Medulla oblongata (tissue), 1 donor: ENCODE measurements at regions not wholly inside any gene's neighbourhood (a gene's known extent, or its start where the extent isn't known, plus 50 kb on each side); places are given as distances from the start of the nearest gene placed in this dataset.
"Not testable (repeated sequence)": the region's sequence is repeated elsewhere in the genome, so short reads cannot be mapped to it uniquely, and the experiment has no call there.

Experiments
- DNase-seq: peaks from one replicate; pipeline ENCODE4 v3.0.0-alpha.2; 2015; ENCODE audit errors: extremely low spot score

DNA sequence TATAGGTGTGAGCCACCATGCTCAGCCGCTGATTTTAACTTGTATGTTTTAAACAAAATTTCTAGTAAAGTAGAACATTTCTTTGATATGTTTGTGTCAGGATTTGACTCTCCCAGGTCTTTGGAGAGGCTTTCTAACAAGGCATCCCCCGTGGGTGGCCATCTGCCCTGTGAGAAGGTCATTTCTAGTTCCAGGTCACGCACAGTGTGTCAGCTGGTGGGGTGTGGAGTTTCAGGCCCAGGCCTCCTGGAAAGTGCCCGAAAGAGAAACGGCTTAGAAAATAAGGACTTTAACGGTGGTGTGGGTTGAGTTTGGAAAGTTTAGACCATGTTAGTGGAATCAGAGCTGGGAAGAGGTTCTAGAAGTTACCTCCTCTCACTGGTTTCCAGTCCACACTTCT is 61.0 kb downstream of the SPDYE17 start:
- not testable (repeated sequence) for DNase-seq

DNA sequence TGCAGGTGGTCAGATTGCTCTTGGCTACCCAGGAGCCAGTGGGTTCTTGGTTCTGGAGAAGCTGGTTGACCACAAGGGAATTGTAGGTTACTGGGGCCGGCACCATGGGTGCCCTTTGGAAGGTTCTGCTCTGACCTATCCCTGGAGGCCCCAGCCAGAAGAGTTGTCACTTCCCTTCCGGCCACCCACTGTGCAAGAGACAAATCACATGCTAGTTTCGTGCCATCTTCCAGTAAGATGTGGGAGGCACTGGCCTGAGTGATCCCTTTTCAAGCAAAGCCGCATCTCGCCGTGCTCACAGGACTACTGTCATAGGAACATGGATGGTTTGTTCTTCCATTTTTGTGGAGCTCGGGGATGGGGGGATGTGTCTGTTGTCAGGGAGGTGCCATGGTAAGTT is 62.3 kb downstream of the SPDYE17 start:
- DNase-seq = not testable (repeated sequence)

- DNase-seq = not testable (repeated sequence)
These were observed 66.2 kb downstream of the SPDYE17 start for GRCh38 chr7:76965731-76966548.

- DNase-seq = not testable (repeated sequence)
These were observed 68.1 kb downstream of the SPDYE17 start for GRCh38 chr7:76964050-76964449.

DNA sequence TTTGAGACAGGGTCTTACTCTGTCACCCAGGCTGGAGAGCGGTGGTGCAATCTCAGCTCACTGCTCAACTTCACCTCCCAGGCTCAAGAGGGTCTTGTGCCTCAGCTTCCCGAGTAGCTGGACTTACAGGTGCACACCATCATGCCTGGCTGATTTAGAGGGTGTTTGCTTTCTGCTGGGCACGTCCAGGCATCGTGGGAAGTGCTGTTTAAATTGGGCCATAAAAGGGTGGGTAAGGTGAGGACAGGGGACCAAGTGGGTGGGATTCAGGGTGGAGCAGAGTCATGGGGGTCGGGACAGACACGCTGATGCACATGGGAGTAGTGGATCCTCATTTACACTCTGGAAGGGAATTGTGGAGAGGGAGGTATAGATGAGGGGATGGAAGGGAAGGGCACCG is 69.1 kb downstream of the SPDYE17 start:
- DNase-seq = not testable (repeated sequence)

DNA sequence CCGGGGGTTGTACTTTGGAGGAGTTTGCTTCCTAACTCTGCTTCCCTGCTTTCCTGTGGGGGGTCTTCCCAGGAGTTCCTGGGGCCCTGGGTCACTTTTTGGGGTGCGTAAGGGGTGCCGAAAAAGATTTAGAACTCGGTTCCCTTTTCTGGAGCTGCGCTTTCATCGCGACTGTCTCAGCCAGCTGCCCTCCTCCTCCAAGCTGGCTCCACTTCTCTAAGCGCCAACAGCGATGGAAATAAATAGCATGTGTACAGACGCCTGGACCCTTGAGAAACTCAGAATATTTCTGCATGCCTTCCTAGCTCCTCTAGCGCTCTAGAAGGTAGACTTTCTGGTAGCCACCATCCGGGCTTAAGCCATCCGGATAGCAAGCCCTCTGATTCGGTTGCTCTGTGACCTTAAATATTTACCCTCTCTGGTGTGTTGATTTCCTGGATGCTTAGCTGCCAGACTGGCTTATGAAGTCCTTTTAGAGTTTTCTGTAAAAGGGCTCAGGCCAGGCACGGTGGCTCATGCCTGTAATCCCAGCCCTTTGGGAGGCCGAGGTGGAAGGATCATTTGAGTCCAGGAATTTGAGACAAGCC is 71.7 kb downstream of the SPDYE17 start:
- not testable (repeated sequence) for DNase-seq

DNA sequence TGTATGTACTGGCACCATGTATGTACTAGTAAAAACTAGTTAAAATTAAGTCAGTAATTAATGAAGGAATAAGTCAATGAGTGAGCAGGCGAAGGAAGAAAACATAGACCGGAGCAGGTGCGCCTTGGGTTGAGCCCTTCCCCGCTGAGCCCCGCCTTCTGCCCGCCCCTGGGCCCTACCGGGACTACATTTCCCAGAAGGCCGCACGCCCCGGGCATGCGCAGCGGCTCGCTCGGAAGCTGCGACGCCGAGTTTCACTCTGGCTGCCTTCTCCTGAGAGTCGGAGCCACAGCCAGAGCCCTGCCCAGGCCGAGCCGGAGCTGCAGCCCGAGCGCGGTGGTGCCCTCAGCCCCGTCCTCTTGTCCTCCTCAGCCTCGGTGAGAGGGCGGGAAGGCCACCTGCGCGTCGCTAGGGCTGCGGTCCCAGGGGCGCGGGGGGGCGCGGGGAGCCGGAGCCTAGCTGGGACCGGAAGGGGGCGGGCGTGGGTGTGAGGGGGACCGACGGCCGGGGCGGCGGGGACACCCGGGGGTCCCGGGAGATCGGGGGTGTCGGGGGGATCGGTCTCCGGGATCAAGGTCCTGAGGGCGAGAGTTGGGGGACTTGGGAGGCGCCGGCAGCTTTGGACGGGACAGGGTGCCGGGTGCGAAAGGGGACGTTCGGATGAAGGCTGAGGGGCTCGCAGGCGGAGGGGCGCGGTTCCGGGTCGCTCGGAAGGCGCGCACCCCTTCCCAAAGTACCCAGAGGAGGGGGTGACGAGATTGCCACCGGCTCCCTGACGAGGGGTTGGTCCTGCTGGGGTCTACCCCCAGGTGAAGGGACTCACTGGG is 72.4 kb downstream of the SPDYE17 start:
- DNase-seq = not testable (repeated sequence)

DNA sequence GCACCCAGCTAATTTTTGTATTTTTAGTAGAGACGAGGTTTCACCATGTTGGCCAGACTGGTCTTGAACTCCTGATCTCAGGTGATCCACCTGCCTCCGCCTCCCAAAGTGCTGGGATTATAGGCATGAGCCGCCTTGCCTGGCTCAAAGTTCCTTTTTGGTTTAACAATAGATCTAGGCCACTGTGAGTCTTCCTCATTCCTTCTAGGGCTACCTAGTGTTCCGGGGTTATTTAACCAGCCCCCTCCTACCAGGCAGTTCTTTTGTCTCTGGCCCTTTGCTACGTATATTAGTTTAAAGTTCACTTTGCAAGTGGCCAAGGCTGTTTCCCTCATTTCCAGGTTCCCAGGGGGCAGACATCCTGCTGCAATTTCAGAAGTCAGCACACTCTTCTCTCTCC is 75.6 kb downstream of the SPDYE17 start:
- DNase-seq = not testable (repeated sequence)

DNA sequence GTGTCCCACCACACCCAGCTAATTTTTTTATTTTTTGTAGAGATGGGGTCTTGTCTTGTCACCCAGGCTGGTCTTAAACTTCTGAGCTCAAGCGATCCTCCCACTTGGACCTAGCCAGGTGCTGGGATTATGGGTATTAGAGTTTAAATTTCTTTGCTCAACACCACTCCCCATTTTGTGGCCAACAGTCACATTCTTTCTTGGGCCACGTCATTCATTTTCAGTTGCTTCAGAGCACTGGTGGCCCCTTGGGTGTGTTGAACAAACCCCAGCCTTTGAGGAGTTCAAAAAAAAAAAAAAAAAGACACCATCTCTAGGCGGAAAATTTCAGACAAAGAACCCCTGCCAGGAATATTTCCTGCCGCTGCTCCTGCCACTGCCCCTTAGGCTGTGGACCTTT is 77.0 kb downstream of the SPDYE17 start:
- not testable (repeated sequence) for DNase-seq

DNA sequence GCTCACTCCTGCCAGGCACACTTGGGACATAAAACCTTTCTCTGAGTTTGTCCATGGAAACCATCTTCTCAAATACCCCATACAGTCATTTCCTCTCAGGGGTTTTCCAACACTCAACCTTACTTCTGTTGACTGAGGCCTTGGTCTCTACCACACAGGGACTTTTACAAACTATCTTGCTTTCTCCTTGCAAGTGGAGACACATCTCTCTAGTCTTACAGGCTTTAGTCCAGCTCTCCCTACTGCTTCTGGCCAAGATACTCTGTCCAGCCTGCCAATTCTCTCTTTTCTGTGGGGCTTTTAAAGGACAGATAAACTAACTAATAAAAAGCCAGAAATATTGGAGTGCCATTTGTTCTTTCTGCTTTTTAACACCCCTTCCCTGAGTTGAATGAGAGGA is 87.6 kb downstream of the SPDYE17 start:
- DNase-seq = peak; percentile 6

DNA sequence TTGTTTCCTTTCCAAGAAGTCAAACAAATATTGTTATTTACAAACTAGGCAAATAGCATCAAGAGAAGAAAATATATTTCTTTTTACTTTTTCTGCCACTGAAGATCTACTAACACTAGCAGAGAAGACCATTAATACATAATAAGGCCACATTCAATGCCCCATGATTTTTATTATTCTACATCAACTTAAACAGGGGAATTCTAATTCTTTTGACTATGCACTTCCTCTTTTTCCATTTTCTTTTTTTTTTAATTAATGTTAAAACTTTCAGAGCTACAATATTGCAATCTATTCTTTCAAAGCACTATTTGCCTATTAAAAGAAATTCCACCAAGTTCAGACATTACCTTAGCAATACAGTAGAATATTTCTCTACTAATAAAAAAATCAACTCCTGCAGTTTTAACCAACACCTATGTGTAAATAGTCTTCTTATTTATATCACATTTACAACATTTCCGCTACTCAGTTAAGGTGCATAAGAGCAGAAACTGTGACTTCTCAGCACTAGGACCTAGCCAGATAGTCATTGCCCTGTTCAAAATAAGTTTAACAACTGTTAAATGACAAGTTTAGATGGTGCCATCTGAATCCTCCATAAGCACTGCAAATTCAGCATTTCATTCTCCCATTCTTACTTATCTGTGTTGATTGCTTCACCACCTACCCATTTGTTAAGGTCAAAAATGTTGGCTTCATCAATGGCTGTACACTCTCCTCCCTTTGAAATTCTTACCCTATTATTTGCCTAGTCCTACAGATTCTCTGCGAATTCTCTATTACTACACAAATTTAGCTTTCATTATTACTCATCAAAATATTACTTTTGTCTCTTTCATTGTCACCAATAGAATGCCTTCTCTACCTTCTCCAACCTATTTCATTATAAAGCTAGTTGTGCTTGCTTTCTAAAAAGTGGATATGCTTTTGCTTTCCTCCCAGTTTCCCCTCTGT is 90.1 kb downstream of the SPDYE17 start:
- DNase-seq = not testable (repeated sequence)

GRCh38 chr7:76937781-76938180 is 94.4 kb downstream of the SPDYE17 start:
- DNase-seq = not testable (repeated sequence)

- DNase-seq = not testable (repeated sequence)
These were observed 94.8 kb downstream of the SPDYE17 start for GRCh38 chr7:76937330-76937729.

DNA sequence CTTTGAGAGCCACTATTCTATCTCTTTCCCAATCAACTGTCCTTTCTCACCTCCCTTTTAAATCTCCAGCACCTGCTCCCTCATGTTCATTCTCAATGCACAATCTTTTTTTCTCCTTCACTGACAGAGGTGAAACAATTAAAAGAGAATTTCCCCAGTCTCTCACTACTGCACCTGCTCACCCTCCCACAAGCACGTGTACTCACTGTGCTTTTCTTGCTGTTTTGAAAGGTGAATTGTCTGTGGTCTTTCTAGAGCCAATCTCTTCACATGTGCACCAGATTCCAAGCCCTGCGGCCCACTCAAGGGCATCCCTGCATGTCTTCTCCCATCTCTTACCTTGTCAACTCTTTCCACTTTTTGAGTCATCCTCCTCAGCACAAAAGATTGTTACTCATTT is 95.8 kb downstream of the SPDYE17 start:
- DNase-seq = not testable (repeated sequence)

DNA sequence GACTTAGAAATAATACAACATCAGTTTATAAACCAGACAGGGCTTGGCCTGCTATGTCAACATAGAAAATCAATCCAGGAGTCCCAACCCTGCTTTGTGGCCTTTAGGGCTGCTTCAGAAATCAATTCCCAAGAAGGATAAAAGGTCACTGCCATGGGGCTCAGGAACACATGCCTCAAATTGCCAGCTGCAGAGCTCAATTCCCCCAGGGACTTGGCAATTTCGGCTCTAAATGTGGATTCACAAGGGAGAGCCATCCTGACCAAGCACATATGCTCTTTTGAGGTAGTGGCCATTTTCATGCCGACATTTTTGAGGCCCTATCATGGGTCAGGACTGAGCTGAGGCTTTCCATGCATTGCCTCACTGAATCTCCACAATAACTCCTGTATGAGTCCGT is 97.5 kb downstream of the SPDYE17 start:
- DNase-seq = not testable (repeated sequence)

- not testable (repeated sequence) for DNase-seq
These were observed 99.2 kb downstream of the SPDYE17 start for GRCh38 chr7:76932957-76933356.

GRCh38 chr7:76931441-76931840 is 100.7 kb downstream of the SPDYE17 start:
- DNase-seq = not testable (repeated sequence)

- not testable (repeated sequence) for DNase-seq
These were observed 101.7 kb downstream of the SPDYE17 start for GRCh38 chr7:76930416-76930815.

DNA sequence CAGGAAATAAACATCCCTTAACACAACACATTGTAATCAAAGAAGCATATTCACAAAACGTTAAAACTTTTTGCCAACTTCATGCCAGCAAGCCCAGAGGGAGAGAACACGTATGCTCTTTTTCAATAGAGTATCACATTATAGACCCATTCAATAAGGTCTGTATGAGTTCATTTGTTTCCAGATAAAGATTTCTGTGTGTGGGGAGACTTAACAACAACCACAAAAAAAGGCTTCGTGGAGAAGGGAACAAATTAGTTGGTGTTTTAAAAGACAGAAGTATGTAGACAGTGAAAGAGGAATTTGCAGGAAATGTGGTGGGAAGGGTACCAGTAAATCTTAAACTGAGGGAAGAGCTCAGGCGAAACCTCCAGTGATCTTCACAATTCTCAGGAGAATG is 103.4 kb downstream of the SPDYE17 start:
- not testable (repeated sequence) for DNase-seq

- not testable (repeated sequence) for DNase-seq
These were observed 104.3 kb downstream of the SPDYE17 start for GRCh38 chr7:76927741-76928393.

DNA sequence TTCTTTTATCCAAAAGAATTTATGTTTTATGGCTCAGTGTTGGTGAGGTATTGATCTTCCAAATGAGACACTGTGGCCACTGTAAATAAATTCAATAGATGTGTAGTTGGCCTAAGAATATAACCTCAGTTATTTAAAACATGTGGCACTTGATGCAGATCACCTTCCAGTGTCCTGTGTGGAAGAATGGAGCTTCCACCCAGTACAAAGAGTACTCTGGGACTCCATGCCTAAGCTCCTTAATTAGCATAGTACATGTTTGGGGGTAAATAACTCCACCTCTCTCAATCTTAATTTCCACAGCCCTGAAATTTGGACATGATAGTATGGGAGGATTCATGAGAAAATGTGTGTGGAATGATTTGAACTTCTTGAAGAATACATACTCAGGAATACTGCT is 105.7 kb downstream of the SPDYE17 start:
- DNase-seq = not testable (repeated sequence)
